H1 (cell line): ENCODE measurements at regions not wholly inside any gene's neighbourhood (a gene's known extent, or its start where the extent isn't known, plus 50 kb on each side); places are given as distances from the start of the nearest gene placed in this dataset.

ENCODE experiments used
- FOSL1 ChIP-seq: IDR thresholded peaks from 2 replicates; pipeline ENCODE4 v1.6.1; 2011; ENCODE audit warnings: mild to moderate bottlenecking, low read depth, low read length, moderate library complexity; ENCODE audit not compliant: insufficient read depth
- SIRT6 ChIP-seq: IDR thresholded peaks from one replicate; pipeline ENCODE4 v1.7.1; 2012; ENCODE audit warnings: low read length, inconsistent platforms
- TAF7 ChIP-seq: optimal IDR thresholded peaks from 2 replicates; pipeline ENCODE3; 2011; ENCODE audit warnings: low read depth, mild to moderate bottlenecking, inconsistent platforms, low read length, moderate library complexity, borderline replicate concordance

DNA sequence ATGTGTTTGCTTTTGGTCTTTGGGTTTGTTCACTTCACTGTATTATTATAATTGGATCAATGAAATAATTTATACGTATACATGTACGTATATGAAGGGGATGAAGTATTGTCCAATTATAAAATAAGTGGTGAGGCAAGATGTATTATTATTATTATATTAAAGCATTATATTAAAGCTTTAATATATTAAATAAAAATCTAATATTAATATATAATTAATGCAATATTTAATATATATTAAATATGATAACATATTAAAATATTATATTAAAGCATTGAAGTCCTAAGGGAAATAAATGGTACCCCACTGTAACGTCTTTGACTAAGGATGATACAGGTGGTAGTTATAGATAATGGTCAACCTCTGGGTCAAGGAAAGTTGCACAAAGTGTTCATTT, 63.7 kb upstream of the RTL1 start (continued):
- TF ChIP-seq FOSL1 (no peak), TAF7 (no peak), SIRT6 (no peak)
